ENCODE measurements at regions not wholly inside any gene's neighbourhood (a gene's known extent, or its start where the extent isn't known, plus 50 kb on each side); places are given as distances from the start of the nearest gene placed in this dataset.
"Not testable (repeated sequence)": the region's sequence is repeated elsewhere in the genome, so short reads cannot be mapped to it uniquely, and the experiment has no call there.

GRCh38 chr17:22200187-22200586 lies 507.9 kb downstream of the KCNJ18 start:
- TF ChIP-seq CEBPB (IDR thresholded peaks at IDR 0.05; ENCODE audit: borderline replicate concordance, low read depth, low read length); ZNF839 (CRISPR knock-in tag; IDR thresholded peaks at IDR 0.05; ENCODE audit: borderline replicate concordance); MNT (IDR thresholded peaks at IDR 0.05); HDAC2 (CRISPR knock-in tag; IDR thresholded peaks at IDR 0.05); PHF8 (CRISPR knock-in tag; IDR thresholded peaks at IDR 0.05); POLR2A (IDR thresholded peaks at IDR 0.05; ENCODE audit: insufficient read depth in 1 of 2, low read depth in 2 of 2, low read length in 2 of 2); SNAPC2 (CRISPR knock-in tag; IDR thresholded peaks at IDR 0.05); E2F5 (CRISPR knock-in tag; conservative IDR thresholded peaks at IDR 0.05); ZSCAN30 (CRISPR knock-in tag; IDR thresholded peaks at IDR 0.05); NFE2L2 (IDR thresholded peaks at IDR 0.05; ENCODE audit: low read length); TAF1 (CRISPR knock-in tag; IDR thresholded peaks at IDR 0.05): not testable (repeated sequence)
